Ovary (tissue), 3 donors: ENCODE measurements at regions not wholly inside any gene's neighbourhood (a gene's known extent, or its start where the extent isn't known, plus 50 kb on each side); places are given as distances from the start of the nearest gene placed in this dataset.

ENCODE experiments used
- CTCF ChIP-seq, 3 donors: fragments of 450-650 bp in 2 of 3; fragments of 200-600 bp in 1 of 3; IDR thresholded peaks; one replicate each; pipeline versions ENCODE4 v1.5.1 to v1.8.0; 2016 to 2022; ENCODE audit warnings: antibody characterized with exemption in 3 of 3, mild to moderate bottlenecking in 1 of 3
- EP300 ChIP-seq: sonication (generic); formaldehyde crosslinking; IDR thresholded peaks from one replicate; pipeline ENCODE4 v1.6.1; 2017; ENCODE audit warnings: antibody characterized with exemption
- POLR2A ChIP-seq: fragments of 450-650 bp; IDR thresholded peaks from one replicate; pipeline ENCODE4 v1.6.1; 2017; ENCODE audit warnings: antibody characterized with exemption, mild to moderate bottlenecking, moderate library complexity
- donor health status: DM: no; HTN: no; CAD: no.

- no peak for TF ChIP-seq POLR2A
- no peak for TF ChIP-seq CTCF (IDR thresholded peaks at IDR 0.05)
- no peak for TF ChIP-seq EP300
These were observed 147.4 kb upstream of the RPS6KA3 start for GRCh38 chrX:20414066-20414465.
